HUES64 (cell line): ENCODE measurements at regions not wholly inside any gene's neighbourhood (a gene's known extent, or its start where the extent isn't known, plus 50 kb on each side); places are given as distances from the start of the nearest gene placed in this dataset.

Source experiments
- H3K27ac ChIP-seq: 2 replicates; pipeline ENCODE4 v1.7.0; 2013; ENCODE audit warnings: low read depth, low read length, inconsistent platforms
- H3K27me3 ChIP-seq: 2 replicates; pipeline ENCODE4 v1.6.1; 2013; ENCODE audit warnings: mild to moderate bottlenecking, low read length; ENCODE audit not compliant: insufficient read depth
- H3K36me3 ChIP-seq: 2 replicates; pipeline ENCODE4 v1.6.1; 2013; ENCODE audit warnings: mild to moderate bottlenecking, low read length; ENCODE audit not compliant: insufficient read depth
- H3K4me1 ChIP-seq: 2 replicates; pipeline ENCODE4 v1.6.1; 2013; ENCODE audit warnings: mild to moderate bottlenecking, low read length, moderate library complexity; ENCODE audit not compliant: insufficient read depth
- H3K4me3 ChIP-seq: 2 replicates; pipeline ENCODE4 v1.5.1; 2013; ENCODE audit warnings: mild to moderate bottlenecking, low read length, moderate library complexity
- H3K9ac ChIP-seq: 2 replicates; pipeline ENCODE4 v1.6.1; 2013; ENCODE audit warnings: mild to moderate bottlenecking, low read depth, low read length
- H3K9me3 ChIP-seq: 2 replicates; pipeline ENCODE4 v1.6.1; 2013; ENCODE audit warnings: low read depth, low read length; ENCODE audit not compliant: insufficient read depth
- WGBS: fragments of 150-250, 120-280 bp; methylation state at CpG from one replicate; pipeline ENCODE4 v1.1.7; 2013; ENCODE audit warnings: missing lambda C conversion rate; 5-methylcytosine and 5-hydroxymethylcytosine counted together

DNA sequence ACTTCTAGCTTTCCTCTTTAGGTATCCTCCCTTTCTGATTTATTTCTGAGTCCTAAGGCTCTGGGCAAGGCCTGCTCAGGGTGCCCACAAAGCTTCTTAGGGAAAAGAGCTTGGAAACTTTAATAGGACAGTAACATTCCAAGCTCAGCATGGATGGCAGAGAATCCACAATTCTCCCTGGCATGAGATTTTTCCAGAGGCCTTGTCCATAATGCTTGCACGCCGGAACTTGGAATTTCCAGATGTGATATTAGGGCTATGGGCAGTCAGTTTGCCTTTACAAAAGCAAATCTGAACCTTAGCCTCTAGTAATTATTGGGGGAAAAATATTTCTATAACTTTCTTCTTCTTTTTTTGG is 139.0 kb upstream of the RBMS3 start:
- H3K9me3 ChIP-seq: no peaks in the 10 kb centered on the region
- no peaks in the 10 kb centered on the region for H3K27me3 ChIP-seq
- WGBS: 93% methylated on average over 2 of the region's 2 CpGs
- no peak overlapping the region; the same call in 1 of the 2 replicates for H3K27ac ChIP-seq
- H3K4me1 ChIP-seq: peaks cover 15% of the 10 kb centered on the region
- H3K9ac ChIP-seq: no peak overlapping the region
- H3K36me3 ChIP-seq: no peaks in the 10 kb centered on the region
- H3K4me3 ChIP-seq: no peak overlapping the region

DNA sequence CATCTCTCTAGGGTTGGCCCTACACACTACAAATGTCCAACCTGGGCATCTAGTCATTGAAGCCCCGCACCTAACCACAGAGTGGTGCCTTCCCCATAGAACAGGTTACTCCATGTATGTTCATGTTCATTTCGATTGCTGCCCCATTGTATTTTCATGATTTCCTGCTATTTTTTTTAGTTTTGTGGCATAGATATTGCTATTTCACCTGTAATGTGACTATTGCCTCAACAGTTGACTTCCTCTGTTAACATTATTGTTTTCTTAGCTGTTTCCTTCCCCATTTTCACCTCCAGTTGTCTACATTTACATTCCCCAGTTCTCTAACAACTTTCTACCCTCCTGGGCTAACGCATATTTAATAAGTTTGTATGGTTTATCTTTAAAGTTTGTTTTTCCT is 137.7 kb upstream of the RBMS3 start:
- H3K4me3 ChIP-seq: no peak overlapping the region
- no peak overlapping the region for H3K9ac ChIP-seq
- H3K9me3 ChIP-seq: no peaks in the 10 kb centered on the region
- WGBS: 97% methylated on average over 3 of the region's 3 CpGs
- no peaks in the 10 kb centered on the region for H3K36me3 ChIP-seq
- peaks cover 15% of the 10 kb centered on the region for H3K4me1 ChIP-seq
- H3K27me3 ChIP-seq: no peaks in the 10 kb centered on the region
- H3K27ac ChIP-seq: no peak overlapping the region

DNA sequence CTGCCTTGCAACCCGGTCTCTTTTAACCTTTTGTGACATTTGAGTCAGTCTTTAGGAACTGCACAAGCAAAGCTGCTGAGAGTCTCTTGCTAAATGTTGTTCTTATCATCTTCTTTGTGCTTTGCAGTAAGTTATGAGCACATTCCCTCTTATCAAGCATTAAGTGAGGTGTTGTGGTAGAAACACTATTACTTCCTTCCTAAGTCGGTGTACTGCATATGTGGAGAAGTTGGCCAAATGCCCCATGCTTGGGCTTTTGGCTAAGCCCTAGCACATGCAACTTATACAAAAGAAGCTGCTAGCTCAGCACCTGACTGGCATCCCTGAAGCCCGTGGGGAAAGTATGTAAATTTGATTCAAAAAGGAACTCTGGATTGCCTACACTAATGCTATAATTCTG is 136.5 kb upstream of the RBMS3 start:
- no peaks in the 10 kb centered on the region for H3K27me3 ChIP-seq
- 82% methylated on average over 3 of the region's 3 CpGs for WGBS
- no peak overlapping the region for H3K9ac ChIP-seq
- H3K4me1 ChIP-seq: peaks cover 15% of the 10 kb centered on the region
- H3K36me3 ChIP-seq: no peaks in the 10 kb centered on the region
- no peak overlapping the region for H3K27ac ChIP-seq
- no peaks in the 10 kb centered on the region for H3K9me3 ChIP-seq
- H3K4me3 ChIP-seq: no peak overlapping the region

DNA sequence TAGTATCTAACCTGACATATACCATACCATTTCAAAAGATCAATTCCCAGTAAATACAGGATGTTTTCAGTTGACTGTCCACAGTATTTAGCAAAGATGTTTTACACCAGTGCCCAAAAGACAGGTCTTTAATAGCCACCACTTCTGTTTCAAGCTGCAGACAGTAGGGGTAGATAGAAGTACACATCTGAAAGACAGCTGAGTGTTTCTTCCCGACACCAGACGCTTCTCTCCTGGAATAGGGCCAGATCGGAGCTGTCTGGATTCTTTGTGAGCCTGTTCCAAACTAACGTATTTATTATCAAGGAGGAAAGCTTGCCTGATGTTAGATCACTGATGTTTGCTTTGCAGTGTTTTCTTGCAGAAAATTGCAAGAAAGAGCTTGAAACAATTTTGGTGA is 136.1 kb upstream of the RBMS3 start:
- no peak overlapping the region for H3K4me3 ChIP-seq
- WGBS: 89% methylated on average over 4 of the region's 4 CpGs
- peaks cover 15% of the 10 kb centered on the region for H3K4me1 ChIP-seq
- no peaks in the 10 kb centered on the region for H3K36me3 ChIP-seq
- H3K9me3 ChIP-seq: no peaks in the 10 kb centered on the region
- no peak overlapping the region for H3K27ac ChIP-seq
- no peak overlapping the region for H3K9ac ChIP-seq
- no peaks in the 10 kb centered on the region for H3K27me3 ChIP-seq

DNA sequence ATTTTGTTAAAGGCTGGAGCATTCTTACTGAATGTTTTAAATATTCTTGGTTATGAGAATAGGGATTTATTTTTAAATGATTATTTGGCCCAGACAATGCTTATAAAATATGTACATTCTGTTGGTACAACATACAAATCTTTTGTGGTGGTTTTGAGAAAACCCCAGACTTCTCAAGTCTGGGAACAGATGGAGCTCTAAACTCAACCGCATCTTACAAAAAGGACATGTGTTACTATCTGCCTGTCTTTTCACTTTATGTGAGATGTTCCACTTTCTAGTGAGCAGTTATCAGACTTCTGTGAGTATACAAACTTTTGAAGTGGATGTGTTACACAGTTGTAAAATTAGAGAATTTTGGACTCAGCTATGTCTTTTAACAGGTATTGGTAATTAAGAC is 135.5 kb upstream of the RBMS3 start:
- H3K36me3 ChIP-seq: no peaks in the 10 kb centered on the region
- H3K27ac ChIP-seq: no peak overlapping the region
- H3K4me3 ChIP-seq: no peak overlapping the region
- H3K4me1 ChIP-seq: peaks cover 15% of the 10 kb centered on the region
- H3K9ac ChIP-seq: no peak overlapping the region
- WGBS: 100% methylated on average over 1 of the region's 1 CpG
- H3K9me3 ChIP-seq: no peaks in the 10 kb centered on the region
- H3K27me3 ChIP-seq: no peaks in the 10 kb centered on the region

DNA sequence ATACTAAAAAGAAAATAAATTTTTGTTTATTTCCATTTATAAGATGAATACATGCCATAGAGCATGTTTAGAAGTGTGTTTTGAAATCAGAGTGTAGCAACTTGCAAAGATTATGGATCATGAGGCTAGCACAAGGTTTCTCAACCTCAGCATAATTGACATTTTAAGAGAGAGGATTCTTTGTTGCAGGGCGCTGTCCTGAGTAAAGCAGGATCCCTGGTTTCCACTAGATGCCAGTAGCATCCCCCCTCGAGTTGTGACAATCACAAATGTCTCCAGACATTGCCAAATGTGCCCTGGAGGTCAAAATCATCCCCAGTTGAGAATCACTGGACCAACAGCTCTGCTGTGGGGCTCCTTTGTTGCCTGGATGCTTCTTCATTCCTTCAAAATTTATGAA is 128.5 kb upstream of the RBMS3 start:
- H3K9me3 ChIP-seq: no peaks in the 10 kb centered on the region
- no peaks in the 10 kb centered on the region for H3K27me3 ChIP-seq
- H3K36me3 ChIP-seq: no peaks in the 10 kb centered on the region
- no peak overlapping the region for H3K4me3 ChIP-seq
- H3K4me1 ChIP-seq: peaks cover 12% of the 10 kb centered on the region
- 68% methylated on average over 2 of the region's 2 CpGs for WGBS
- no peak overlapping the region for H3K9ac ChIP-seq
- no peak overlapping the region for H3K27ac ChIP-seq

DNA sequence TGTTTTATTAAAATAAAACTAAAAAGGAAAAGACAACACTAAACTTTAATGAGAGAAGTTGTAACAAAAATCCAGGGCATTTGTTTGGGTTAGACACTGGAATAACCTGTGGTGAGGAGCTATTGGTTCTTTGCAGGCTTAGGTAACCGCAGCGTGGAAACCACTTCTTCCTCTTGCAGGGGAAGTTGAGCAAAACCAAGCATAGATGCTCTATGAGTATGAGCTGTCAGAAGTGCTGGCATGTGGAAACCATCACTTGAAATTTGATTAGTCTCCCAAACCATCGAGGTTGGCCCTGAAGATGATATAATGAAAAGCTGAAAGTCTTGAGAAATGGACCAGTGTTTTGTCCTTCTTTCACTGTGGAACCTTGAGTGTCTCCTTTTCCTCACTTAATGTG is 127.1 kb upstream of the RBMS3 start:
- H3K27ac ChIP-seq: no peak overlapping the region
- WGBS: 95% methylated on average over 3 of the region's 3 CpGs
- no peak overlapping the region for H3K4me3 ChIP-seq
- H3K9ac ChIP-seq: no peak overlapping the region
- H3K27me3 ChIP-seq: no peaks in the 10 kb centered on the region
- peaks cover 12% of the 10 kb centered on the region for H3K4me1 ChIP-seq
- no peaks in the 10 kb centered on the region for H3K9me3 ChIP-seq
- no peaks in the 10 kb centered on the region for H3K36me3 ChIP-seq

DNA sequence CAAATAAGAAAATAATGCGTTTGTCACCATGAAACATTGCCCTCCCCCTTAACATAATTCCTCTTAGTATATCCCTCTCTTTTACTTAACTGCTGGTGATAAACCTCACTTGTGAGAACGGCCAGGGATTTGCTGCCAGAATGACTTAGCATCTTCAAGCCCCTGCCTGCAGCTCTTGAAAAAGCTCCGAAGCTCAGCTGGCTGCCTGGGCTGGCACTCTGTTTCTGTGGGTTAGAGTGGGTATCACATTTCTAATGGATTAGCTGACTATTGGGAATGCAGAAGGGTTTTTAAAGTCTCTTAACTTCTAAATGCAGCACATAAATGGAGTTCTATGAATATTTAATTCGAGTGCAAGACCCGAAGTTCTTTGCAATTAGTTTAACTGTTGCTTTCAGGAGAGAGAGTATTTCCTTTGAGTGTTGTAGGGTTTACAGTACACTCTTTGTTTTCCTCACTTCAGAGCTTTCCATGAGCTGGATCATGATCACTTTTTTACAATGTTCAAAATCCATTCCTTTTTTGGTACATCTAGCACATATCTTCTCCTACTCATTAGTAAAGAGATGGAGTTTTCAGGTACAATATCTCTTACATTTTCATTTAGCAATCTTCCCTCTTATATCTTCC is 124.7 kb upstream of the RBMS3 start:
- Histone ChIP-seq H3K4me1 (peaks cover 12% of the 10 kb centered on the region), H3K27ac (no peak overlapping the region), H3K4me3 (no peak overlapping the region), H3K9me3 (no peaks in the 10 kb centered on the region), H3K27me3 (no peaks in the 10 kb centered on the region), H3K9ac (no peak overlapping the region), H3K36me3 (no peaks in the 10 kb centered on the region)
- WGBS: 64% methylated on average over 5 of the region's 5 CpGs

DNA sequence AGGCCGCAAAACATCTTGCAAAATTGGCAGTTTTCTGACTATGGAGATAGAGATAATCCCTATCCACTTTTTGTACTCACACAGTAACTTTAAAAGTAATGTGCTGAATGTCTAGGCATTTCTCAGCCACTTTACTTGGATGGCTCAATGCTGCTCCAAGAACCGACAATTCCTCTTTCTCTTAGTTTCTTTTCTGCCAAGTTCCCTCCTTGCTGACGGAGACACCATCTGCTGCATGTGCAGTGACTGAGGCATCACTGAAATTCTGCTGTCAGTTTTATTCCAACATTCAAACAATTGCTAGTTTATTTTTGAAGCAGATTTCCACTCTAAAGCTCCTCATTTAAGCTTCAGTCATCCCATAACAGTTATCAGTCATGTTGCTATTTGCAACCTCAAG is 116.0 kb upstream of the RBMS3 start:
- Histone ChIP-seq H3K4me3 (no peak overlapping the region), H3K27ac (no peak overlapping the region), H3K36me3 (no peaks in the 10 kb centered on the region), H3K27me3 (no peaks in the 10 kb centered on the region), H3K4me1 (0 out of 2 replicates have a peak, but pooled peaks cover 3% of the 10 kb centered on the region), H3K9me3 (no peaks in the 10 kb centered on the region), H3K9ac (no peak overlapping the region)
- WGBS: 93% methylated on average over 2 of the region's 3 CpGs

DNA sequence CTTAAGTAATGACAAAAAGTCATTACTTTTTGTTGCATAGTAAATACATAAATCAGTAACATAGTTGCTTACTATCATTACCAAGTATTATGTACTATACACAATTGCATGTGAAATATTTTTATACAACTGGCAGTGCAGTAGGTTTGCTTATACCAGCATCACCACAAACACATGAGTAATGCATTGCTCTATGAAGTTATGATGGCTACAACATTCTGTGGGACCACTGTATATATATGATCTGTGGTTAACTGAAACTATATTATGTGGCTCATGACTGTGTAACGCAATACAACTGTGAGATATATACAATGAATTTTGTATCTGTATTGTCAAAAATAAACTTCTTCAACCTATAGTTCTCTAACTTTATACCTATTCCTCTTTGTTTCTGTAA is 113.7 kb upstream of the RBMS3 start:
- H3K4me3 ChIP-seq: no peak overlapping the region
- WGBS: no CpG with 5 or more reads among the region's 1 CpG

DNA sequence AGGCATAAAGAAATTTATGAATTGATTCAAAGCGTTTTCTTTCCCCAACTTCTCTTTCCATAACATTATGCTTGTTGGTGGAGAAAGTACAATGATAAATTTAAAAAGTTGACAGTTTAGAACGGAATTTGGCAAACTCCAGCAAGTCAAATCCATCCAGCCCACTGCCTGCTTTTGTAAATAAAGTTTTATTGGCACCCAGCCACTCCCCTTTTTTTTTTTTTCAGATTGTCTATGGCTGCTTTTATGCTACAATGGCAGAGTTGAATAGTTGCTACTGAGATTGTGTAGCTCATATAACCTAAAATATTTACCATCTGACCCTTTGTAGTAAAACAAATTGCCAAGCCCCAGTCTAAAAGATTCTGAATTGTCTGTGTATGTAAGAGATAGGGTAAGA is 112.8 kb upstream of the RBMS3 start:
- Histone ChIP-seq H3K9me3 (no peaks in the 10 kb centered on the region), H3K36me3 (no peaks in the 10 kb centered on the region), H3K4me3 (no peak overlapping the region), H3K27me3 (no peaks in the 10 kb centered on the region), H3K9ac (no peak overlapping the region), H3K27ac (no peak overlapping the region), H3K4me1 (peaks cover 16% of the 10 kb centered on the region)
- WGBS: 100% methylated on average over 1 of the region's 2 CpGs

More for the DNA sequence above, 113.7 kb upstream of the RBMS3 start:
- peaks cover 16% of the 10 kb centered on the region for H3K4me1 ChIP-seq
- H3K27me3 ChIP-seq: no peaks in the 10 kb centered on the region
- H3K36me3 ChIP-seq: no peaks in the 10 kb centered on the region
- no peaks in the 10 kb centered on the region for H3K9me3 ChIP-seq
- no peak overlapping the region for H3K9ac ChIP-seq
- H3K27ac ChIP-seq: no peak overlapping the region

DNA sequence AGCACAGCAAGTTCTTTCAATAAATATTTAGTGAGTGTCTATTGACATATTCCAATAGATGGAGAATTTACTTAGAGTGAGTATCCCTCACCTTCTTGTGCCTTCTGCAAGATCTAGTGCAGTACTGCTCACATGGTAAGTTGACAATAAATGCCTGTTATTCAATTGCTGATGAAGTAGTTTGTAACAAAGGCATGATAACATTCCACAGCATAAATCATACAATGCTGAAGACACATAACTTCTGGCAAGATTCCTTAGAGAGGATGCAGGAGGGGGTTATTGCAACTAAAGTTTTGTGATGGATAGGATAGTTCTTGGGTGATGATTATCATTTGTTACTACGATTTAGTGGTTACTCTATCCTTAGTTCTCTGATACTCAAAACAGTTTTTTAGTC is 112.2 kb upstream of the RBMS3 start:
- peaks cover 16% of the 10 kb centered on the region for H3K4me1 ChIP-seq
- H3K27me3 ChIP-seq: no peaks in the 10 kb centered on the region
- no peaks in the 10 kb centered on the region for H3K36me3 ChIP-seq
- 80% methylated on average over 1 of the region's 1 CpG for WGBS
- no peak overlapping the region for H3K27ac ChIP-seq
- H3K9me3 ChIP-seq: no peaks in the 10 kb centered on the region
- H3K9ac ChIP-seq: no peak overlapping the region
- no peak overlapping the region for H3K4me3 ChIP-seq
